ENCODE measurements at regions not wholly inside any gene's neighbourhood (a gene's known extent, or its start where the extent isn't known, plus 50 kb on each side); places are given as distances from the start of the nearest gene placed in this dataset.

DNA sequence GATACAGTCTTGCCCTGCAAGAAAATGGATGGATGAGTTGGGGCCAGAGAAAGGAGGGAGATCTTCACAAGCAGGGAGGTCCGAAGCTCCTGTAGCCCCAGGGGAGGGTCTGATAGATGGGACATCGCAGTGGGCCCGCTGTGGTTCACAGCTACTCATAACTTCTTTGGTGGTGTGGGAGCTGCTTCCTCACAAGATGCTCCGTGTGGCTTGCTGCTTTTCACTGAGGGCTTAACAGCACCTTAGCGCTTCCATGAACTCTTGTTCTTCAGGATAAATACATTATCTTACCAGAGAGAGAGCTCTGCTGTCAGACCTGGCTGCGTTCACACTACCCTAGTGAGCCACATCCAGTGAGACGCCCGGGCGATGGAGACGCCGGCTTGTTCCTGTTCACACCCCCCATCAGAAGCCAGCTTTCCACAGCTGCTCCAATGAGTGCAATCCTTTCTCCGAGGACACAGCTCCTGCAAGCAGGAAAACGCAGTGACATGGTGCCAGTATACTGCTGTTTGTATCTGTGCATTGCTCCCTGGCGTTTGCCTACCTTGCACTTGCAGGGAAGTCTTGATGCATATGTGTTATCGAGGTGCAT, 599.8 kb downstream of the AJAP1 start:
- Mint-ChIP-seq H3K27ac (ENCODE audit: unreplicated experiment) (no peak overlapping the region), H3K4me3 (ENCODE audit: low read depth, unreplicated experiment) (no peak overlapping the region), H3K9me3 (ENCODE audit: low read depth, unreplicated experiment) (peaks cover 5% of the 10 kb centered on the region), H3K36me3 (ENCODE audit: insufficient read depth, unreplicated experiment) (no peaks in the 10 kb centered on the region), H3K4me1 (ENCODE audit: low read depth, unreplicated experiment) (no peaks in the 10 kb centered on the region), H3K27me3 (ENCODE audit: unreplicated experiment) (no peaks in the 10 kb centered on the region)
- BruUV-seq (replicated peaks) = no TSS peak
- CTCF ChIA-PET = no interaction called here
- TF ChIP-seq, protein P1, sequence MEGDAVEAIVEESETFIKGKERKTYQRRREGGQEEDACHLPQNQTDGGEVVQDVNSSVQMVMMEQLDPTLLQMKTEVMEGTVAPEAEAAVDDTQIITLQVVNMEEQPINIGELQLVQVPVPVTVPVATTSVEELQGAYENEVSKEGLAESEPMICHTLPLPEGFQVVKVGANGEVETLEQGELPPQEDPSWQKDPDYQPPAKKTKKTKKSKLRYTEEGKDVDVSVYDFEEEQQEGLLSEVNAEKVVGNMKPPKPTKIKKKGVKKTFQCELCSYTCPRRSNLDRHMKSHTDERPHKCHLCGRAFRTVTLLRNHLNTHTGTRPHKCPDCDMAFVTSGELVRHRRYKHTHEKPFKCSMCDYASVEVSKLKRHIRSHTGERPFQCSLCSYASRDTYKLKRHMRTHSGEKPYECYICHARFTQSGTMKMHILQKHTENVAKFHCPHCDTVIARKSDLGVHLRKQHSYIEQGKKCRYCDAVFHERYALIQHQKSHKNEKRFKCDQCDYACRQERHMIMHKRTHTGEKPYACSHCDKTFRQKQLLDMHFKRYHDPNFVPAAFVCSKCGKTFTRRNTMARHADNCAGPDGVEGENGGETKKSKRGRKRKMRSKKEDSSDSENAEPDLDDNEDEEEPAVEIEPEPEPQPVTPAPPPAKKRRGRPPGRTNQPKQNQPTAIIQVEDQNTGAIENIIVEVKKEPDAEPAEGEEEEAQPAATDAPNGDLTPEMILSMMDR (IDR thresholded peaks at IDR 0.05; ENCODE audit: unreplicated experiment) = no peak
- no peak for DNase-seq
- intact Hi-C loops (cut with micrococcal nuclease; ENCODE audit: unreplicated experiment) = no loop called here

DNA sequence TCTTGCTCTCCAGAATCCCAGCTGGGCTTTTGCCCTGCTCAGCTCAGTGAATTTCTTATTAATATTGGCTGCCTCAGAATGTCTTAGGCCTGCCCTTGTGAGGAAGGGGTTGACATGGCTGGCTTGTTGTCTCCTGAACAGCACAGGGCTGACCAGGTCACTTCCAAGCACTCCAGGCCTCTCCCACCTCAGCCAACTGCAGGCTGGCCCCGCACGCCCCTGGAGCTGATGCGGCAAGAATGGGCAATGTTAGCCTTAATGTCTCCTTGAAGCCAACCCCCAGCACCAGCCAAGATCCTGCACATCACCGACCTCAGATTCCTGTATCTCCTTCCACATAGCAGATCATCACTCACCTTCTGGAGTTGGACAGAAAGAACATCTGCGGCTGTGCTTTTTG, 598.6 kb downstream of the AJAP1 start:
- Mint-ChIP-seq H3K4me1 (ENCODE audit: low read depth, unreplicated experiment) (no peaks in the 10 kb centered on the region), H3K27me3 (ENCODE audit: unreplicated experiment) (no peaks in the 10 kb centered on the region), H3K36me3 (ENCODE audit: insufficient read depth, unreplicated experiment) (no peaks in the 10 kb centered on the region), H3K9me3 (ENCODE audit: low read depth, unreplicated experiment) (peaks cover 2% of the 10 kb centered on the region), H3K4me3 (ENCODE audit: low read depth, unreplicated experiment) (no peak overlapping the region), H3K27ac (ENCODE audit: unreplicated experiment) (no peak overlapping the region)
- CTCF ChIA-PET = no interaction called here
- TF ChIP-seq, protein P1 (IDR thresholded peaks at IDR 0.05; ENCODE audit: unreplicated experiment) = no peak
- intact Hi-C loops (cut with micrococcal nuclease; ENCODE audit: unreplicated experiment) = no loop called here
- BruUV-seq (replicated peaks) = no TSS peak
- no peak for DNase-seq

DNA sequence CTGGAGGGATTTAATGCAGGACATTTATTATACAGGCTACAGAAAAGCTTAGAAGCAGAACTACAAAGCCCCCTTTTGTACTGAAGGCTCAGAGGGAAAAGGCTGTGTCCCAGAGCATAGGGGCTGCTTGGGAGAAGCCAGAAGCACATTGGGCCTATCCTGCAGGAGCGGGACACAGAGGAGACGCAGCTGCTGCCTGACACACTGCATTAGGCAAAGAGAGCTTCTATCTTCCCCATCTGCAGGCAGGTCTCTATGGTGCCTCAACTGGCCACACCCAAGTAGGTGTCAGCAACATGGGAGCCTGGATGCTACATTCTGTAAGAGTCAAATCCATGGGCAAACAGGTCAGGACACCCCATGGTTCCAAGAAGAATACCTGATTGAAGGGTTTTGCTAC, 595.9 kb downstream of the AJAP1 start:
- no TSS peak for BruUV-seq (replicated peaks)
- DNase-seq = no peak
- TF ChIP-seq, protein P1 (IDR thresholded peaks at IDR 0.05; ENCODE audit: unreplicated experiment) = no peak
- Mint-ChIP-seq H3K9me3 (ENCODE audit: low read depth, unreplicated experiment) (peaks cover 9% of the 10 kb centered on the region), H3K36me3 (ENCODE audit: insufficient read depth, unreplicated experiment) (no peaks in the 10 kb centered on the region), H3K4me1 (ENCODE audit: low read depth, unreplicated experiment) (no peaks in the 10 kb centered on the region), H3K27me3 (ENCODE audit: unreplicated experiment) (no peaks in the 10 kb centered on the region), H3K4me3 (ENCODE audit: low read depth, unreplicated experiment) (no peak overlapping the region), H3K27ac (ENCODE audit: unreplicated experiment) (no peak overlapping the region)
- CTCF ChIA-PET = no interaction called here
- intact Hi-C loops (cut with micrococcal nuclease; ENCODE audit: unreplicated experiment) = no loop called here

DNA sequence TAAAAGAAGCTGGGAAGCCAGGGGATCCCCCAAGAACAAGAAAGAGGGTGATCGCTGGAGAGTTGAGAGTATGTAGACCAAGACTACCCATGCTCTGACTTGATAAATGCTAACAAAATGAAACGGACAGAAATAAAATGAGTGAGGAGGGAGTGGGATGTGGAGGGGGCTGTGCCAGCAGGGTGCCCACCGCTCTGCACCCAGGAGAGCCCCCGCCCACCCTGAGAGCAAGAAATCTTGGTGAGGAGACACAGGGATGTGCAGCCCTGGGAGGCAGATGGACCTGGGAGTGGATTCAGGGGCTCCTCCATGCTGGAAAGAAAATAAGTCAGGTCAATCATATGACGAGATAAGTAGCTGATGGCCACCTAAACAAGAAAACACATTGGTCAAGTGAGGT, 590.9 kb downstream of the AJAP1 start:
- Mint-ChIP-seq H3K4me1 (ENCODE audit: low read depth, unreplicated experiment) (no peaks in the 10 kb centered on the region), H3K27me3 (ENCODE audit: unreplicated experiment) (no peaks in the 10 kb centered on the region), H3K4me3 (ENCODE audit: low read depth, unreplicated experiment) (no peak overlapping the region), H3K27ac (ENCODE audit: unreplicated experiment) (no peak overlapping the region), H3K9me3 (ENCODE audit: low read depth, unreplicated experiment) (peaks cover 13% of the 10 kb centered on the region), H3K36me3 (ENCODE audit: insufficient read depth, unreplicated experiment) (no peaks in the 10 kb centered on the region)
- CTCF ChIA-PET = no interaction called here
- BruUV-seq (replicated peaks) = no TSS peak
- intact Hi-C loops (cut with micrococcal nuclease; ENCODE audit: unreplicated experiment) = no loop called here
- DNase-seq = no peak
- TF ChIP-seq, protein P1 (IDR thresholded peaks at IDR 0.05; ENCODE audit: unreplicated experiment) = no peak
